A549 (cell line): ENCODE measurements at regions not wholly inside any gene's neighbourhood (a gene's known extent, or its start where the extent isn't known, plus 50 kb on each side); places are given as distances from the start of the nearest gene placed in this dataset.
A peak's percentile ranks its signal among the peaks of the same experiment; 100 is the strongest.

ENCODE experiments used
- ATAC-seq, 2 experiments: fragments of 200-7000 bp in 1 of 2; fragments of >200 bp in 1 of 2; cut with Nextera tagmentation in 1 of 2; cut with Tn5 transposase in 1 of 2; 3 replicates each; pipeline versions ENCODE4 v1.8.0 to v1.9.1; 2018 to 2020; ENCODE audit warnings: mild to moderate bottlenecking in 1 of 2, moderate library complexity in 1 of 2
- CTCF ChIA-PET: fragments of 300-600 bp; sonication (Branson Sonifier 250); formaldehyde crosslinking; extraction: SDS; loops from one replicate; lab custom pipeline; 2021; ENCODE audit warnings: antibody characterized with exemption, inconsistent platforms; lab: Yijun Ruan, JAX
- POLR2A ChIA-PET: fragments of 350-600 bp; formaldehyde crosslinking; extraction: SDS; loops from one replicate; lab custom pipeline; 2021; ENCODE audit warnings: antibody characterized with exemption, inconsistent platforms; lab: Yijun Ruan, JAX
- DNase-seq, 2 experiments: peaks; one replicate each; pipeline versions ENCODE4 v3.0.0 to v3.0.0-alpha.2; 2011 to 2016; ENCODE audit warnings: low read depth in 1 of 2, low spot score in 1 of 2
- FAIRE-seq: peaks from 2 replicates; lab custom pipeline; 2011; peaks lifted over from hg19 to GRCh38; lab: Jason Lieb, UNC
- H3K27ac ChIP-seq, 2 experiments: fragments of >200 bp; sonication (Bioruptor Twin); formaldehyde crosslinking; 3 replicates each; pipeline ENCODE4 v1.5.1; 2016 to 2017
- H3K4me1 ChIP-seq: fragments of >200 bp; sonication (Bioruptor Twin); formaldehyde crosslinking; 3 replicates; pipeline ENCODE4 v1.6.1; 2016
- H3K4me2 ChIP-seq: fragments of >200 bp; sonication (Bioruptor Twin); formaldehyde crosslinking; 3 replicates; pipeline ENCODE4 v1.6.1; 2016
- H3K4me3 ChIP-seq: fragments of >200 bp; sonication (Bioruptor Twin); formaldehyde crosslinking; 3 replicates; pipeline ENCODE4 v1.5.1; 2016
- H3K9me3 ChIP-seq: fragments of >200 bp; sonication (Bioruptor Twin); formaldehyde crosslinking; 3 replicates; pipeline ENCODE4 v1.6.1; 2016
- ATOH8 ChIP-seq: fragments of 250-450 bp; sonication (Bioruptor Pico); IDR thresholded peaks from 2 replicates; pipeline ENCODE4 v1.5.0; 2020; ENCODE audit warnings: low read depth, mild to moderate bottlenecking, moderate library complexity
- BHLHE40 ChIP-seq: IDR thresholded peaks from 2 replicates; pipeline ENCODE4 v1.6.1; 2012; ENCODE audit warnings: low read depth, low read length, inconsistent platforms
- CBX2 ChIP-seq: fragments of 200-600 bp; sonication (generic); IDR thresholded peaks from 2 replicates; pipeline ENCODE4 v1.6.1; 2016; ENCODE audit warnings: low read depth, mild to moderate bottlenecking, borderline replicate concordance
- CBX8 ChIP-seq: fragments of 200-600 bp; sonication (generic); IDR thresholded peaks from 2 replicates; pipeline ENCODE4 v1.6.1; 2016
- CEBPB ChIP-seq, 2 experiments: fragments of >200 bp in 1 of 2; sonication (Bioruptor Twin) in 1 of 2; formaldehyde crosslinking in 1 of 2; IDR thresholded peaks; 2 replicates each; pipeline ENCODE4 v1.6.1; 2012 to 2016
- CHD2 ChIP-seq: fragments of 150-350 bp; IDR thresholded peaks from 2 replicates; pipeline ENCODE4 v1.6.1; 2014; ENCODE audit warnings: low read length; ENCODE audit not compliant: partially characterized antibody
- EHF ChIP-seq: fragments of 250-450 bp; sonication (Bioruptor Pico); IDR thresholded peaks from 2 replicates; pipeline ENCODE4 v1.5.0; 2020; ENCODE audit warnings: mild to moderate bottlenecking
- EHMT2 ChIP-seq: fragments of 200-600 bp; sonication (generic); IDR thresholded peaks from 2 replicates; pipeline ENCODE4 v1.6.1; 2016; ENCODE audit warnings: antibody characterized with exemption, low read depth, mild to moderate bottlenecking, moderate library complexity
- EP300 ChIP-seq, 2 experiments: fragments of >200 bp; sonication (Bioruptor Twin); formaldehyde crosslinking; IDR thresholded peaks; 2 replicates in 1 of 2; 3 replicates in 1 of 2; pipeline ENCODE4 v1.6.1; 2016 to 2017
- FOSL2 ChIP-seq, 2 experiments: fragments of 450-650 bp in 1 of 2; fragments of >200 bp in 1 of 2; sonication (Bioruptor Twin) in 1 of 2; formaldehyde crosslinking; IDR thresholded peaks; 2 replicates each; pipeline versions ENCODE4 v1.5.0 to v1.6.1; 2016 to 2020; ENCODE audit warnings: mild to moderate bottlenecking in 1 of 2, moderate library complexity in 1 of 2
- HEYL ChIP-seq: fragments of 250-450 bp; sonication (Bioruptor Pico); IDR thresholded peaks from 2 replicates; pipeline ENCODE4 v1.8.0; 2021; ENCODE audit warnings: mild to moderate bottlenecking, moderate library complexity
- HMGXB4 ChIP-seq: fragments of 250-450 bp; sonication (Bioruptor Pico); IDR thresholded peaks from 2 replicates; pipeline ENCODE4 v1.5.0; 2021; ENCODE audit warnings: mild to moderate bottlenecking, moderate library complexity, borderline replicate concordance
- HOXA7 ChIP-seq: fragments of 250-450 bp; sonication (Bioruptor Pico); IDR thresholded peaks from 2 replicates; pipeline ENCODE4 v1.5.0; 2020; ENCODE audit warnings: mild to moderate bottlenecking, moderate library complexity
- HOXB13 ChIP-seq: fragments of 250-450 bp; sonication (Bioruptor Pico); IDR thresholded peaks from 2 replicates; pipeline ENCODE4 v1.5.0; 2020; ENCODE audit warnings: low read depth, mild to moderate bottlenecking, moderate library complexity
- MAFK ChIP-seq: fragments of 450-650 bp; IDR thresholded peaks from 2 replicates; pipeline ENCODE4 v1.6.1; 2014; ENCODE audit not compliant: partially characterized antibody
- MAZ ChIP-seq: fragments of 150-350 bp; IDR thresholded peaks from 2 replicates; pipeline ENCODE4 v1.6.1; 2014; ENCODE audit warnings: antibody characterized with exemption, low read depth, low read length, borderline replicate concordance
- PHF8 ChIP-seq: fragments of 200-600 bp; sonication (generic); IDR thresholded peaks from 2 replicates; pipeline ENCODE4 v1.6.1; 2016; ENCODE audit warnings: low read depth, mild to moderate bottlenecking, antibody characterized with exemption, moderate library complexity, borderline replicate concordance
- RARB ChIP-seq: fragments of 250-450 bp; sonication (Bioruptor Pico); IDR thresholded peaks from 2 replicates; pipeline ENCODE4 v1.8.0; 2021; ENCODE audit warnings: mild to moderate bottlenecking, moderate library complexity
- RCOR1 ChIP-seq: fragments of 150-350 bp; IDR thresholded peaks from 2 replicates; pipeline ENCODE4 v1.6.1; 2014; ENCODE audit warnings: antibody characterized with exemption, low read length, low read depth
- RFX5 ChIP-seq: fragments of 450-650 bp; IDR thresholded peaks from 2 replicates; pipeline ENCODE4 v1.7.1; 2014; ENCODE audit warnings: antibody characterized with exemption, mild to moderate bottlenecking, moderate library complexity
- SMC3 ChIP-seq: fragments of >200 bp; sonication (Bioruptor Twin); formaldehyde crosslinking; IDR thresholded peaks from 3 replicates; pipeline ENCODE4 v1.6.1; 2018; ENCODE audit warnings: inconsistent platforms
- TFCP2L1 ChIP-seq: fragments of 250-450 bp; sonication (Bioruptor Pico); IDR thresholded peaks from 2 replicates; pipeline ENCODE4 v1.5.0; 2021; ENCODE audit warnings: mild to moderate bottlenecking
- TP53 ChIP-seq: fragments of 250-450 bp; sonication (Bioruptor Pico); IDR thresholded peaks from 2 replicates; pipeline ENCODE4 v1.5.0; 2021; ENCODE audit warnings: mild to moderate bottlenecking, moderate library complexity
- ZFP36 ChIP-seq: fragments of 450-650 bp; IDR thresholded peaks from 2 replicates; pipeline ENCODE4 v1.6.1; 2014; ENCODE audit warnings: borderline replicate concordance; ENCODE audit not compliant: partially characterized antibody
- ZNF302 ChIP-seq: fragments of 250-450 bp; sonication (Bioruptor Pico); IDR thresholded peaks from 2 replicates; pipeline ENCODE4 v1.9.0; 2021; ENCODE audit warnings: inconsistent platforms, mild to moderate bottlenecking, moderate library complexity
- ZSCAN20 ChIP-seq: fragments of 250-450 bp; sonication (Bioruptor Pico); IDR thresholded peaks from 2 replicates; pipeline ENCODE4 v1.8.0; 2022; ENCODE audit warnings: mild to moderate bottlenecking, moderate library complexity
- WGBS: methylation state at CpG from one replicate; pipeline ENCODE4 v1.1.6; 2017; ENCODE audit errors: missing lambda C conversion rate; 5-methylcytosine and 5-hydroxymethylcytosine counted together
- TF ChIP-seq, protein P1 (sequence below): fragments of >200 bp; sonication (Bioruptor Twin); formaldehyde crosslinking; IDR thresholded peaks from 3 replicates; pipeline ENCODE4 v1.5.1; 2016
- TF ChIP-seq, protein P2 (sequence below): IDR thresholded peaks from 2 replicates; pipeline ENCODE4 v1.6.1; 2012
- TF ChIP-seq, protein P3 (sequence below): fragments of 450-650 bp; IDR thresholded peaks from 2 replicates; pipeline ENCODE4 v1.6.1; 2014; ENCODE audit warnings: antibody characterized with exemption

- Histone ChIP-seq H3K27ac (peak overlapping the region in 1 of 2 experiments; percentile 83; a peak in 2 of 6 replicates), H3K4me1 (peaks cover 24% of the 10 kb centered on the region), H3K4me2 (no peak overlapping the region), H3K4me3 (no peak overlapping the region), H3K9me3 (peaks cover 4% of the 10 kb centered on the region; the same call in 2 of the 3 replicates)
- ChIA-PET POLR2A (no interaction called here), CTCF (interaction anchor here (0.6 kb wide), 1 partner anchor 13 kb away, joined by 3 read pairs; no protein-coding TSS in a partner anchor)
- TF ChIP-seq CBX8 (no peak), HOXB13 (CRISPR knock-in tag) (no peak), RFX5 (no peak), EHF (CRISPR knock-in tag) (no peak), PHF8 (no peak), CHD2 (no peak), EHMT2 (no peak), HMGXB4 (CRISPR knock-in tag) (no peak), SMC3 (no peak), HOXA7 (CRISPR knock-in tag) (no peak), ZFP36 (no peak), MAZ (no peak), RARB (CRISPR knock-in tag) (no peak), HEYL (no peak), RCOR1 (no peak), TP53 (no peak), ATOH8 (CRISPR knock-in tag) (no peak)
- TF ChIP-seq, protein P1, sequence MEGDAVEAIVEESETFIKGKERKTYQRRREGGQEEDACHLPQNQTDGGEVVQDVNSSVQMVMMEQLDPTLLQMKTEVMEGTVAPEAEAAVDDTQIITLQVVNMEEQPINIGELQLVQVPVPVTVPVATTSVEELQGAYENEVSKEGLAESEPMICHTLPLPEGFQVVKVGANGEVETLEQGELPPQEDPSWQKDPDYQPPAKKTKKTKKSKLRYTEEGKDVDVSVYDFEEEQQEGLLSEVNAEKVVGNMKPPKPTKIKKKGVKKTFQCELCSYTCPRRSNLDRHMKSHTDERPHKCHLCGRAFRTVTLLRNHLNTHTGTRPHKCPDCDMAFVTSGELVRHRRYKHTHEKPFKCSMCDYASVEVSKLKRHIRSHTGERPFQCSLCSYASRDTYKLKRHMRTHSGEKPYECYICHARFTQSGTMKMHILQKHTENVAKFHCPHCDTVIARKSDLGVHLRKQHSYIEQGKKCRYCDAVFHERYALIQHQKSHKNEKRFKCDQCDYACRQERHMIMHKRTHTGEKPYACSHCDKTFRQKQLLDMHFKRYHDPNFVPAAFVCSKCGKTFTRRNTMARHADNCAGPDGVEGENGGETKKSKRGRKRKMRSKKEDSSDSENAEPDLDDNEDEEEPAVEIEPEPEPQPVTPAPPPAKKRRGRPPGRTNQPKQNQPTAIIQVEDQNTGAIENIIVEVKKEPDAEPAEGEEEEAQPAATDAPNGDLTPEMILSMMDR, result no peak
- TF ChIP-seq, protein P2, sequence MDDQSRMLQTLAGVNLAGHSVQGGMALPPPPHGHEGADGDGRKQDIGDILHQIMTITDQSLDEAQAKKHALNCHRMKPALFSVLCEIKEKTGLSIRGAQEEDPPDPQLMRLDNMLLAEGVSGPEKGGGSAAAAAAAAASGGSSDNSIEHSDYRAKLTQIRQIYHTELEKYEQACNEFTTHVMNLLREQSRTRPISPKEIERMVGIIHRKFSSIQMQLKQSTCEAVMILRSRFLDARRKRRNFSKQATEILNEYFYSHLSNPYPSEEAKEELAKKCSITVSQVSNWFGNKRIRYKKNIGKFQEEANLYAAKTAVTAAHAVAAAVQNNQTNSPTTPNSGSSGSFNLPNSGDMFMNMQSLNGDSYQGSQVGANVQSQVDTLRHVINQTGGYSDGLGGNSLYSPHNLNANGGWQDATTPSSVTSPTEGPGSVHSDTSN, result no peak
- ATAC-seq (no peak), DNase-seq (no peak), FAIRE-seq (peak; percentile 49)
- WGBS, result 79% methylated on average over 3 of the region's 3 CpGs
These were observed 469.0 kb upstream of the IGFBP3 start for GRCh38 chr7:46390042-46390441.

GRCh38 chr7:46389146-46389545, 468.1 kb upstream of the IGFBP3 start:
- FAIRE-seq (no peak), ATAC-seq (no peak), DNase-seq (no peak)
- H3K27ac ChIP-seq, result peak overlapping the region in 1 of 2 experiments; percentile 83; a peak in 3 of 6 replicates
- H3K9me3 ChIP-seq, result peaks cover 4% of the 10 kb centered on the region; the same call in 2 of the 3 replicates
- peaks cover 28% of the 10 kb centered on the region for H3K4me1 ChIP-seq
- WGBS, result 90% methylated on average over 3 of the region's 3 CpGs
- ChIA-PET CTCF (no interaction called here), POLR2A (no interaction called here)
- no peak overlapping the region for H3K4me3 ChIP-seq
- H3K4me2 ChIP-seq, result no peak overlapping the region
- TF ChIP-seq RARB (CRISPR knock-in tag) (no peak), FOSL2 (IDR thresholded peaks at IDR 0.05) (no peak), FOSL2 (CRISPR knock-in tag; IDR thresholded peaks at IDR 0.05) (no peak), EHMT2 (no peak), ZNF302 (CRISPR knock-in tag) (no peak), TFCP2L1 (no peak), RCOR1 (no peak), TP53 (no peak), CEBPB (IDR thresholded peaks at IDR 0.05) (no peak), BHLHE40 (no peak), ZSCAN20 (CRISPR knock-in tag) (no peak), MAFK (no peak), CBX2 (no peak), CBX8 (no peak), EP300 (IDR thresholded peaks at IDR 0.05) (no peak), MAZ (no peak)
- TF ChIP-seq, protein P2, result no peak
- TF ChIP-seq, protein P3, sequence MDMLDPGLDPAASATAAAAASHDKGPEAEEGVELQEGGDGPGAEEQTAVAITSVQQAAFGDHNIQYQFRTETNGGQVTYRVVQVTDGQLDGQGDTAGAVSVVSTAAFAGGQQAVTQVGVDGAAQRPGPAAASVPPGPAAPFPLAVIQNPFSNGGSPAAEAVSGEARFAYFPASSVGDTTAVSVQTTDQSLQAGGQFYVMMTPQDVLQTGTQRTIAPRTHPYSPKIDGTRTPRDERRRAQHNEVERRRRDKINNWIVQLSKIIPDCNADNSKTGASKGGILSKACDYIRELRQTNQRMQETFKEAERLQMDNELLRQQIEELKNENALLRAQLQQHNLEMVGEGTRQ, result no peak
